Parathyroid adenoma (tissue), 2 donors: ENCODE measurements at regions not wholly inside any gene's neighbourhood (a gene's known extent, or its start where the extent isn't known, plus 50 kb on each side); places are given as distances from the start of the nearest gene placed in this dataset.
"Not testable (repeated sequence)": the region's sequence is repeated elsewhere in the genome, so short reads cannot be mapped to it uniquely, and the experiment has no call there.

Experiments used
- H2AFZ ChIP-seq: fragments of 300-600 bp; sonication (generic); one replicate; pipeline ENCODE4 v1.7.0; 2017; ENCODE audit warnings: antibody characterized with exemption, mild to moderate bottlenecking
- H3K27ac ChIP-seq: fragments of 300-600 bp; sonication (generic); one replicate; pipeline ENCODE4 v1.7.0; 2017
- H3K27me3 ChIP-seq: fragments of 300-600 bp; sonication (generic); one replicate; pipeline ENCODE4 v1.7.0; 2017; ENCODE audit warnings: low read length; ENCODE audit not compliant: control insufficient read depth, insufficient read depth
- H3K36me3 ChIP-seq: fragments of 300-600 bp; sonication (generic); one replicate; pipeline ENCODE4 v1.7.0; 2017; ENCODE audit warnings: low read length; ENCODE audit not compliant: control insufficient read depth, insufficient read depth
- H3K4me1 ChIP-seq: fragments of 300-600 bp; sonication (generic); one replicate; pipeline ENCODE4 v1.7.0; 2017; ENCODE audit warnings: control low read depth
- H3K4me2 ChIP-seq: fragments of 300-600 bp; sonication (generic); one replicate; pipeline ENCODE4 v1.7.0; 2017; ENCODE audit warnings: low read length
- H3K4me3 ChIP-seq: fragments of 300-600 bp; sonication (generic); one replicate; pipeline ENCODE4 v1.7.0; 2017; ENCODE audit warnings: low read depth, low read length
- H3K79me2 ChIP-seq: fragments of 300-600 bp; sonication (generic); one replicate; pipeline ENCODE4 v1.7.0; 2017; ENCODE audit warnings: control low read depth
- H3K9ac ChIP-seq: fragments of 300-600 bp; sonication (generic); one replicate; pipeline ENCODE4 v1.7.0; 2017; ENCODE audit warnings: mild to moderate bottlenecking
- H3K9me3 ChIP-seq: fragments of 300-600 bp; sonication (generic); one replicate; pipeline ENCODE4 v1.7.0; 2017; ENCODE audit warnings: low read length; ENCODE audit not compliant: control insufficient read depth
- CTCF ChIP-seq: fragments of 300-600 bp; sonication (generic); IDR thresholded peaks from one replicate; pipeline ENCODE4 v1.7.0; 2017; ENCODE audit warnings: antibody characterized with exemption, mild to moderate bottlenecking
- donor health status: primary hyperparathyroidism.

GRCh38 chr22:47865626-47866025 lies 1103.2 kb downstream of the TBC1D22A start:
- H3K9me3 ChIP-seq: peaks cover 3% of the 10 kb centered on the region
- H3K27me3 ChIP-seq: no peaks in the 10 kb centered on the region
- no peaks in the 10 kb centered on the region for H3K36me3 ChIP-seq
- H3K4me1 ChIP-seq: no peaks in the 10 kb centered on the region
- no peaks in the 10 kb centered on the region for H3K79me2 ChIP-seq
- no peak for TF ChIP-seq CTCF
- no peak overlapping the region for H3K4me3 ChIP-seq
- no peak overlapping the region for H3K9ac ChIP-seq
- H3K4me2 ChIP-seq: no peak overlapping the region
- no peak overlapping the region for H2AFZ ChIP-seq
- H3K27ac ChIP-seq: no peak overlapping the region

DNA sequence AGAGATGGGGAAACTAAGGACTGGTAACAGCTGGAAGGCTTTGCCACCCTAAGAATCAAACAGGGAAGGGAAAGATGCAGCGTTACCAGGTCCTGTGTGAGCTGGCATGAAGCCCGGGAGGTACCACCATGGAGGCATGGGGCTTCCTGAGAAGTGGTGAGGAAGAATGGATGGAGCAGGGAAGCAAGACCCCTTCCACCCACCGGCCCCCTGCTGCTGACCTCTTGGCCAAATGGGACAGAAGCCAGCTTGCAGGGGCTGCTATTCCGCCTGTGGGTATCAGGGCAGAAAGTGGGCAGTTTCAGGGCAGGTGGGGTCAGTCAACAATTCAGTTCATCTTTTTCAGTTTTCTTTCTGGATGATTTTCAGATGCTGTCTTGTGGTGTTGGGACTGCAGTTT lies 1099.9 kb downstream of the TBC1D22A start:
- no peaks in the 10 kb centered on the region for H3K27me3 ChIP-seq
- no peak overlapping the region for H3K27ac ChIP-seq
- H3K36me3 ChIP-seq: no peaks in the 10 kb centered on the region
- H3K9ac ChIP-seq: no peak overlapping the region
- no peak overlapping the region for H3K4me3 ChIP-seq
- H2AFZ ChIP-seq: no peak overlapping the region
- H3K4me1 ChIP-seq: no peaks in the 10 kb centered on the region
- H3K79me2 ChIP-seq: no peaks in the 10 kb centered on the region
- TF ChIP-seq CTCF: no peak
- no peak overlapping the region for H3K4me2 ChIP-seq
- no peaks in the 10 kb centered on the region for H3K9me3 ChIP-seq

GRCh38 chr22:47860907-47861306 lies 1098.5 kb downstream of the TBC1D22A start:
- not testable (repeated sequence) for H3K4me3 ChIP-seq, H3K36me3 ChIP-seq, H3K4me2 ChIP-seq, H3K9ac ChIP-seq, H3K27me3 ChIP-seq, H3K79me2 ChIP-seq, H3K27ac ChIP-seq, H3K9me3 ChIP-seq, H2AFZ ChIP-seq, H3K4me1 ChIP-seq

DNA sequence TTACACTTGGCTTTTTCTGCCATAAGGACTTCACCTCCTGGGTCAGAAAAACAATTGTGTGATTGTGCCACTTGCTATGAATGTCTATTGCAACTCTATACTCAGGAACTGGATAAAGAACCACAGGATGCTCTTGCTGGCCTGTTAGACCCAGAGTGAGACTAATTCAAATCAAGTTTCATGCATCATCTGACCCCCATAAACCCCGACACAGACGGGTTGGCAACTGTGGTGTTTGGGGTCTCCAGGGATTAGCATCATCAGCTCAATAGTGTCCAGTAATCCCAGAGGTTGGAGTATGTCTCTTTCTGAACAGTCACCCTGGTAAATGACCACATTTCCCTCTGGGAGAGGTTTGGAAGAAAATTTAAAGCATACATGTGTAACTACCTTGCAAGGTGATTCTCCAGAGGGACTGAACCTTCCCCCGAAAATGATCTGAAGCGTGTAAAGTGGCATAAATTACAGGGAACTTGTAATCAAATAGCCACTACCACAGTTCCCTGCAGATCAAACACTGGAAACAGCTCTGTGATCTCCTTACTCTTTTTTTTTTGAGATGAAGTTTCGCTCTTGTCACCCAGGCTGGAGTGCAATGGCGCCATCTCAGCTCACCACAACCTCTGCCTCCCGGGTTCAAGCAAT lies 1097.6 kb downstream of the TBC1D22A start:
- Histone ChIP-seq H3K4me3 (no peak overlapping the region), H3K4me1 (no peaks in the 10 kb centered on the region), H3K79me2 (no peaks in the 10 kb centered on the region), H3K9ac (no peak overlapping the region), H3K27ac (no peak overlapping the region), H2AFZ (no peak overlapping the region), H3K9me3 (no peaks in the 10 kb centered on the region), H3K36me3 (no peaks in the 10 kb centered on the region), H3K27me3 (no peaks in the 10 kb centered on the region), H3K4me2 (no peak overlapping the region)
- no peak for TF ChIP-seq CTCF

DNA sequence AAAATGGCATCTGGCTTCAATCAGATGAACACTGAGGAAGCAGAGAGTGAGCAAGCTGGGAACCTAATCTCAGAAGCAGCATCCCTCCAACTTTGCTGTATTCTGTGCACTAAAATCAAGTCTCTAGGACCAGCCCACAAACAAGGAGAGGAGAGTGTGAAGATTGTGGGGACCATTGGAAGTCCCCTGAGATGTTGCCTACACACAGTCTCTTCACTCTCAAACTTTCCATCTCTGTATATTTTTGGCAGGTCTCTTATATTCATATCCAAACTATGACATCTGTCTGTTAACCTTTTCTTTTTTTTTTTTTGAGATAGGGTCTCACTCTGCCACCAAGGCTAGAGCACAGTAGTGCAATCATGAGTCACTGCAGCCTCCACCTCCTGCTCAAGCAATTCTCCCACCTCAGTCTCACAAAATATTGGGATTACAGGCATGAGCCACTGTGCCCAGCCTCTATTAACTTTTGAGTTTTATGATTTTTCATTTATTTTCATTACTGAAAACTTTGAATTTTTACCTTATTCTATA lies 1096.4 kb downstream of the TBC1D22A start:
- Histone ChIP-seq H3K36me3 (no peaks in the 10 kb centered on the region), H3K9ac (no peak overlapping the region), H3K79me2 (no peaks in the 10 kb centered on the region), H3K4me1 (no peaks in the 10 kb centered on the region), H3K9me3 (no peaks in the 10 kb centered on the region), H3K4me3 (no peak overlapping the region), H3K4me2 (no peak overlapping the region), H3K27me3 (no peaks in the 10 kb centered on the region), H3K27ac (no peak overlapping the region), H2AFZ (no peak overlapping the region)
- TF ChIP-seq CTCF: no peak
